Activated T-cell treated with anti-CD3 and anti-CD28 coated beads, Interleukin-2, amount 50 U/mL, for 72 hours (primary cell): ENCODE measurements at regions not wholly inside any gene's neighbourhood (a gene's known extent, or its start where the extent isn't known, plus 50 kb on each side); places are given as distances from the start of the nearest gene placed in this dataset.
"Not testable (repeated sequence)": the region's sequence is repeated elsewhere in the genome, so short reads cannot be mapped to it uniquely, and the experiment has no call there.

Experiments
- ATAC-seq, 2 donors: fragments of 150-1000 bp; cut with Tn5 transposase; replicated peaks in 1 of 2; 2 replicates each; pipeline ENCODE4 v1.10.0; 2021; ENCODE audit warnings: moderate library complexity in 2 of 2, mild to moderate bottlenecking in 1 of 2
- DNase-seq, 2 donors: peaks; one replicate each; pipeline ENCODE4 v3.0.0; 2021 to 2022; ENCODE audit warnings: mixed read lengths in 1 of 2
- H3K27ac Mint-ChIP-seq: one replicate; pipeline ENCODE4 v1.8.0; 2022; ENCODE audit warnings: mild to moderate bottlenecking, moderate library complexity, mixed read lengths
- H3K27me3 Mint-ChIP-seq: one replicate; pipeline ENCODE4 v1.8.0; 2022; ENCODE audit warnings: low read depth, mixed read lengths
- H3K36me3 Mint-ChIP-seq, 2 donors: one replicate each; pipeline ENCODE4 v1.8.0; 2022; ENCODE audit warnings: mixed read lengths in 2 of 2, mild to moderate bottlenecking in 1 of 2; ENCODE audit not compliant: insufficient read depth in 2 of 2
- H3K4me1 Mint-ChIP-seq: one replicate; pipeline ENCODE4 v1.8.0; 2022; ENCODE audit warnings: low read depth, mixed read lengths
- H3K4me3 Mint-ChIP-seq, 2 donors: one replicate each; pipeline ENCODE4 v1.8.0; 2022; ENCODE audit warnings: mild to moderate bottlenecking in 2 of 2, mixed read lengths in 2 of 2, moderate library complexity in 2 of 2
- H3K9me3 Mint-ChIP-seq, 2 donors: one replicate each; pipeline ENCODE4 v1.8.0; 2022; ENCODE audit warnings: mixed read lengths in 2 of 2

DNA sequence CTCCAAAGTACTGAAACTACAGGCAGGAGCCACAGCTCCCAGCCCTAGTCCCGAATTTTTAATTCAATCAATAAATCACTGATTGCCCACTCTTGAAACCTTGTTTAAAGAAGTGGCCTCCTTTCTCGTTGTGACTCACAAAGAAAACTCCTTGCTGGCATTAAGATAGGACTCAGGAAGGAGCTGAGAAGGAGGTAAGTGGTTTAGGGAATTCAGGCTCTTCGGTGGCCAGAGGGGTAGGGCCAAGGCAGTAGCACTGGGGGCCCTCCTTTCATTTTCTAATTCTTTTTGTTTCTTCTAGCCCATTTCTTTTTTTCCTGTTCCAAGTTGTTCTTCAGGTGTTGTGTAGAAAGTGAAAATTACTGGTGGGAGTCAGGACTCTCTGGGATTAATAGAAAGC lies 86.2 kb upstream of the OR9Q1 start:
- Mint-ChIP-seq H3K36me3 (no peaks in the 10 kb centered on the region), H3K27me3 (peaks cover 3% of the 10 kb centered on the region), H3K4me3 (no peak overlapping the region), H3K27ac (no peak overlapping the region), H3K9me3 (no peaks in the 10 kb centered on the region), H3K4me1 (no peaks in the 10 kb centered on the region)
- DNase-seq (no peak), ATAC-seq (no peak)

DNA sequence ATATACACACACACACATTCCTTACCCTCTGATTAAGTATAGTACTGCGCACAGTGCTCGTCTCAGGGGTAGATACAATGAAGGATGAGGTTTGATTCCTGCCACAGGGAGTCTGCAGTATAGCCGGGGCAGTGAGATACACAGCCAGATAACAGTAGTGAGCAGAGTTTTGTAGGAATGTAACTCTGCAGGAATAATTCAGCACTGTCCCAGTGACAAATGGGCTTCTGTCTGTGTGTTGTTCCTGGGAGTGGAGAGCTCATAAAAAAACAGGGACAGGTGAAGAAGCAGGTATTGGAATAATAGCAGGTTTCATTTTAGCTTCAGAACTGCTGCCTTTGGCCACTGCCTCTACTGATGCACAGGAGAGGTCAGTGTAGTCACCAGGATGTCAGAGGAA lies 85.3 kb upstream of the OR9Q1 start:
- no peaks in the 10 kb centered on the region for H3K4me1 Mint-ChIP-seq
- peaks cover 7% of the 10 kb centered on the region for H3K27me3 Mint-ChIP-seq
- no peak overlapping the region for H3K27ac Mint-ChIP-seq
- H3K9me3 Mint-ChIP-seq, result no peaks in the 10 kb centered on the region
- no peaks in the 10 kb centered on the region for H3K36me3 Mint-ChIP-seq
- ATAC-seq (no peak), DNase-seq (no peak)
- no peak overlapping the region for H3K4me3 Mint-ChIP-seq

- no peak for ATAC-seq
- Mint-ChIP-seq H3K27ac (no peak overlapping the region), H3K27me3 (peaks cover 7% of the 10 kb centered on the region), H3K9me3 (no peaks in the 10 kb centered on the region), H3K4me1 (no peaks in the 10 kb centered on the region), H3K4me3 (no peak overlapping the region), H3K36me3 (no peaks in the 10 kb centered on the region)
- no peak for DNase-seq
Measured at GRCh38 chr11:57940044-57940756, 83.5 kb upstream of the OR9Q1 start.

DNA sequence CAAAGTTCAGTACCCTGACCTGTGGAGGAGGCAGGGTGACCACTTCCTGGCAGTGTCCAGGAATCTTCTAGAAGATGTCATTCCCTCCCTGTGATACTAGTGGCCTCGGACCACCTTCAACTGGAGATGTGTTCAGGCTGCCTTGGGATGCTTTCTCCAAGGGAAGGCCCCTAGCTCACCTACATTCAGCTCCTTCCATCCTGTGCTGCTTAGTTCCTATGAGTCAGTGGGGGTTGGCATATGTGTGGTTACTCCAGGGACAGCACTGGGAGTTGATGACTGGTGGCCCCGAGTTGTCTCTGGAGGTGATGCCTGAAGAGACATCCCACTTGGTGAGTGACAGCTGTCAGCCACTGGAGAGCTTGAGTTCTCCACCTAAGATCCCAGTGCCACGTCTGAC lies 81.8 kb upstream of the OR9Q1 start:
- H3K9me3 Mint-ChIP-seq, result no peaks in the 10 kb centered on the region
- no peak for DNase-seq
- H3K27me3 Mint-ChIP-seq, result peaks cover 7% of the 10 kb centered on the region
- no peaks in the 10 kb centered on the region for H3K4me1 Mint-ChIP-seq
- no peak for ATAC-seq
- H3K36me3 Mint-ChIP-seq, result no peaks in the 10 kb centered on the region
- no peak overlapping the region for H3K27ac Mint-ChIP-seq
- no peak overlapping the region for H3K4me3 Mint-ChIP-seq

GRCh38 chr11:57942808-57943207 lies 80.9 kb upstream of the OR9Q1 start:
- H3K9me3 Mint-ChIP-seq, result no peaks in the 10 kb centered on the region
- H3K36me3 Mint-ChIP-seq, result no peaks in the 10 kb centered on the region
- H3K27me3 Mint-ChIP-seq, result peaks cover 7% of the 10 kb centered on the region
- ATAC-seq, result no peak
- H3K4me3 Mint-ChIP-seq, result no peak overlapping the region
- H3K27ac Mint-ChIP-seq, result no peak overlapping the region
- no peak for DNase-seq
- no peaks in the 10 kb centered on the region for H3K4me1 Mint-ChIP-seq

GRCh38 chr11:57943766-57944165 lies 79.9 kb upstream of the OR9Q1 start:
- not testable (repeated sequence) for H3K4me1 Mint-ChIP-seq, H3K36me3 Mint-ChIP-seq, H3K4me3 Mint-ChIP-seq, DNase-seq, H3K27ac Mint-ChIP-seq, ATAC-seq, H3K9me3 Mint-ChIP-seq, H3K27me3 Mint-ChIP-seq

DNA sequence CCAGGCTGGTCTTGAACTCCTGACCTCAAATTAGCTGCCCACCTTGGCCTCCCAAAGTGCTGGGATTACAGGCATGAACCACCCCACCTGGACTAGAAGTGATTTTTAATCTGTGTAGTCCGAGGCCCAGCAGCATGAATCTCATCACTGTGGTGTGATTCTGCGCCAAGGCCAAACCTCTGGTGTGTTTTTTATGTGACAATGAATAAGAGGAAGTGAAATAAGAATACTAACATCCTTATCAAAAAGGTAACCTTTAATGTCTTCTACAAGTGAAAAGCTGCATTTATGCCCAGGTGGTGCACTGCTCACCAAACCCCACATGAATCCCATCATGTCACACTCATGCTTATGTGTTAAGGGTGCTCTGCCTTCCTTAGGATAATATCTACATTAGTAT lies 77.1 kb upstream of the OR9Q1 start:
- no peak for DNase-seq
- Mint-ChIP-seq H3K9me3 (no peaks in the 10 kb centered on the region), H3K4me3 (no peak overlapping the region)

GRCh38 chr11:57964660-57965059 lies 59.0 kb upstream of the OR9Q1 start:
- no peak overlapping the region for H3K27ac Mint-ChIP-seq
- no peak for ATAC-seq
- no peak for DNase-seq
- peaks cover 0 to 2% of the 10 kb centered on the region in 2 donors for H3K9me3 Mint-ChIP-seq
- no peaks in the 10 kb centered on the region for H3K4me1 Mint-ChIP-seq
- H3K27me3 Mint-ChIP-seq, result peaks cover 20% of the 10 kb centered on the region
- no peaks in the 10 kb centered on the region for H3K36me3 Mint-ChIP-seq
- H3K4me3 Mint-ChIP-seq, result no peak overlapping the region

More for the DNA sequence above, 77.1 kb upstream of the OR9Q1 start:
- Mint-ChIP-seq H3K27me3 (peaks cover 7% of the 10 kb centered on the region), H3K4me1 (no peaks in the 10 kb centered on the region), H3K36me3 (no peaks in the 10 kb centered on the region), H3K27ac (no peak overlapping the region)
- ATAC-seq, result no peak

DNA sequence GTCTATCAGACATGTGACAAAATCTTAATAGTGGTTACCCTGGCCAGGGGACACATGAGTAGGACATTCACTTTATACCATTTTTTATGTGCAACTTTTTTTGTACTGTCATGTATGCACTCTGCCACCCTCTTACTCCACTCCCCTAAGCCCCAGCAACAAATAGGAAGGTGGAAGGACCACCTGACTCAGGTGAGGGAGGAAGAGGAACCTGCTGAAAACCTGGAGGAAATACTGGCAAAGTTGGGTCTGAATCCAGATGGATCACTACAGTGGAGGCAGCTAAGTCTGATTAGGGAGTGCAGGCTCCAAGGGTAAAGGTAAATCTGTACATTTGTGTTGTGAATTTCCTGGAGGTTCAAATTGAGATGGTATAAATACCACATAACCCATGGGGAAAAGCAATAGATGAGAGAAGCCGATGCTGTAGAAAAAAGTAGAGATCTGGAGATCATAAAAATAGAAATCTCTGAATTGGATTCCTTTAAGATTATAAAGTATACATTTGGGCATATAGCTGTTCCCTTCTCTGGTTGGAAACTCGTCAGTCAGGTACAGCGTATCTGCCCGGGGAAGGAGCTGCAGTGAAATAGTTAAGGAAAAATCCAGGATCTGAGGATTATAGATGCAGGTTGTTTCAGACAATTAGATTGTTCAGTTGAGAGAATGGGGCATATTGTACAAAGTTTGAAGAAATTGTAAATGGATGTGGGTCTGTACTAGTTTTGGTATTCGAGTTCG lies 52.2 kb upstream of the OR9Q1 start:
- Mint-ChIP-seq H3K27ac (no peak overlapping the region), H3K36me3 (peaks cover 0 to 3% of the 10 kb centered on the region in 2 donors), H3K4me3 (no peak overlapping the region), H3K27me3 (peaks cover 28% of the 10 kb centered on the region), H3K4me1 (no peaks in the 10 kb centered on the region), H3K9me3 (peaks cover 3 to 9% of the 10 kb centered on the region in 2 donors)
- DNase-seq (no peak), ATAC-seq (no peak)

GRCh38 chr11:57972013-57972367 lies 51.7 kb upstream of the OR9Q1 start:
- Mint-ChIP-seq H3K4me1 (no peaks in the 10 kb centered on the region), H3K4me3 (no peak overlapping the region), H3K27me3 (peaks cover 23% of the 10 kb centered on the region), H3K9me3 (peaks cover 3 to 6% of the 10 kb centered on the region in 2 donors), H3K36me3 (peaks cover 0 to 3% of the 10 kb centered on the region in 2 donors), H3K27ac (no peak overlapping the region)
- DNase-seq (no peak), ATAC-seq (no peak)
